PFSK-1 (cell line): ENCODE measurements at regions not wholly inside any gene's neighbourhood (a gene's known extent, or its start where the extent isn't known, plus 50 kb on each side); places are given as distances from the start of the nearest gene placed in this dataset.

Experiments
- FOXP2 ChIP-seq: optimal IDR thresholded peaks from 2 replicates; pipeline ENCODE3; 2011; ENCODE audit warnings: borderline replicate concordance, control low read depth, inconsistent platforms; ENCODE audit not compliant: insufficient read depth; ENCODE audit errors: extremely low read length, extremely low read depth
- POLR2AphosphoS5 ChIP-seq: IDR thresholded peaks from 2 replicates; pipeline ENCODE4 v1.6.1; 2012; ENCODE audit warnings: low read depth, mild to moderate bottlenecking, control low read depth, low read length, moderate library complexity
- REST ChIP-seq, 2 experiments: IDR thresholded peaks; 2 replicates each; pipeline versions ENCODE4 v1.6.1 to v1.8.0; 2011 to 2012; ENCODE audit warnings: low read depth in 2 of 2, low read length in 2 of 2, control low read depth in 1 of 2, inconsistent platforms in 1 of 2, mild to moderate bottlenecking in 1 of 2, moderate library complexity in 1 of 2; ENCODE audit not compliant: insufficient read depth in 1 of 2

- TF ChIP-seq POLR2AphosphoS5 = no peak
- TF ChIP-seq REST (IDR thresholded peaks at IDR 0.05; ENCODE audit: insufficient read depth in 1 of 2, low read depth in 2 of 2, low read length in 2 of 2) = no peak
- no peak for TF ChIP-seq FOXP2
These were observed 75.7 kb upstream of the GLIS3 start for GRCh38 chr9:4375424-4376200.
